Neural progenitor cell (in vitro differentiated cells): ENCODE measurements at regions not wholly inside any gene's neighbourhood (a gene's known extent, or its start where the extent isn't known, plus 50 kb on each side); places are given as distances from the start of the nearest gene placed in this dataset.

Experiments used
- CTCF ChIP-seq: fragments of 200-600 bp; sonication (generic); IDR thresholded peaks from 2 replicates; pipeline ENCODE4 v1.5.1; 2017; ENCODE audit warnings: antibody characterized with exemption, mild to moderate bottlenecking
- EZH2 ChIP-seq: fragments of 200-600 bp; sonication (generic); IDR thresholded peaks from 2 replicates; pipeline ENCODE4 v1.6.1; 2017; ENCODE audit warnings: antibody characterized with exemption, mild to moderate bottlenecking, moderate library complexity
- EZH2phosphoT487 ChIP-seq: fragments of 200-600 bp; sonication (generic); IDR thresholded peaks from 2 replicates; pipeline ENCODE4 v1.6.1; 2017; ENCODE audit warnings: antibody characterized with exemption

DNA sequence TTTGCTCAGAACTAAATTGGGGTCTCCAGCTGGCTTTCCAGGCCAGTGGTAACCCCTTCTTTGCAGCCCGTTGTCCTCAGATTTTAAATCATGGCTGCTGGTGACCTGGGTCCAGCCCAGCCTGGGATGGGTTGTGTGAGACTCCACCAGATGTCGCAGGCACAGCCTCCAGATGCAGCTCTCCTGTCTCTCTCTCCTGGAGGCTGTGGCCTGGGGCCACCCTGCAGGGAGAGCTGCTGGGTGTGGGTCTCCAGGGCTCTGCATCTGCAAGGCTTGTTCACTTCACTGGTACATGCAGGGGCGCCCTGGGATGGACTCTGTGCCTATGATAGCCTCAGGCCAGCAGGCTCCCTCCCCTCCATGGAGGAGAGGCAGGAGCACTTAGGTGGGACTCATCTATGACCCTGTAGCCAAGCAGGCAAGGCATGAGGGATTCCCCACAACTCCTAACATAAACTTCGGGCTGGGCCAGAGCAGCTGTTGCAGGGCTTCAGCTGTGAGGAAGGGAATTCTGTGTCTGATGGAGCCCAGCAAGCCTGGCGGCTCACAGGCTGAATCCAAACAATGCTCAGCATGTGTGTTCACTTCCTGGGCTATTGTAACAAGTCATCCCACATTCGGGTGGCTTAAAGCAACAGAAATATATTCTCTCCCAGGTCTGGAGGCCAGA, 94.7 kb upstream of the NXT1 start:
- TF ChIP-seq CTCF (no peak), EZH2 (no peak), EZH2phosphoT487 (no peak)
